MV-4-11 (cell line): ENCODE measurements at regions not wholly inside any gene's neighbourhood (a gene's known extent, or its start where the extent isn't known, plus 50 kb on each side); places are given as distances from the start of the nearest gene placed in this dataset.

Source experiments
- DNase-seq: peaks from one replicate; lab custom pipeline; 2025; lab: John Stamatoyannopoulos, UW

DNA sequence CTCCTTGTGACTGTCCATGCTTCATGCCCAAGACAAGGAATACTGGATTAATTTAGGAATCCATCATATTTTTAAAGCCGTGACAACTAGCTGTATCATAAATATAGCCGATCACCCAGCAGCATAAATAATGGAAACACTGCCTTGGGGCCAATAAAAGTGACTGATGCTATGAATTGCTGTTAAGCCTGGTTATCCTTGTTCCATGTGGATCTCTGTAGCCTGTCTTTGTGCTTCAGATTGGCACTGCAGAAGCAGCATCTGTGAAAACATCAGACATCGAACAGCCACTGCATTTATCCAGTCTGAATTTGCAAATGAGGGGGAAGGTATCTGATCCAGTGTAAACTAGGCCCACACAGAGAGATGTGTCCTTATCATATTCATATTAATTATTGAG, 1181.8 kb downstream of the SORCS1 start:
- no peak for DNase-seq

GRCh38 chr10:105981679-105982078, 1182.8 kb downstream of the SORCS1 start:
- DNase-seq: no peak

DNA sequence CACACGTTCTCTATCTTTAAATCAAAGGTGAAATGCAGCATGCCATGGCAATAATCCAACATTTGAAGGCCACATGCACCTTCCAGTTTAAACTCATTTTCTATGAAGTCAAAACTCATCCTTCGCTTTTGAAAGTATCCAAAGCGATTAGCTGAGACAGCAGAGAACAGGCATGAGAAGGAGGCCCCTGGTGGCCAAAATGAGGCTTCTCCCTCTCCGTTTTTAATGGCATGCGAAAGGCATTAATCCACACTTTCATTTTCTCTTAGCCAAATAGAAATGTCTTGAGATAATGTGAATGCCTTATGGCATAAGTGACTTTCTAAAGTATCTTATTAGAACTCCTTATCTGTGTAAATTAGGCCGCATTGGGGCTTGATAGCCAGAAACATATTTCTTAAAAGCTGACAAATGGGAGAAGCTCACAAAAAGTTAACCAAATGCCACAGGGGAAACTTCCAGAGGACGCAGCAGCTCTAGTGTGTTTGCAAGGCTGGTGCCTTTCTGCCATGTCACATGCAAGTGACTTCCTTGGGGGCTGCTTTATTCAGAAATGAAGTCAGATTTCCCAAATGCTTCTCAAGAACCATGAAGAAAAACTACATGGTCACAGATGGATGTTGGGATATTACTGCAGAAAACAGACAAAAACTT, 1189.6 kb downstream of the SORCS1 start:
- peak; percentile 1 for DNase-seq

GRCh38 chr10:105973902-105974301, 1190.6 kb downstream of the SORCS1 start:
- DNase-seq: no peak

DNA sequence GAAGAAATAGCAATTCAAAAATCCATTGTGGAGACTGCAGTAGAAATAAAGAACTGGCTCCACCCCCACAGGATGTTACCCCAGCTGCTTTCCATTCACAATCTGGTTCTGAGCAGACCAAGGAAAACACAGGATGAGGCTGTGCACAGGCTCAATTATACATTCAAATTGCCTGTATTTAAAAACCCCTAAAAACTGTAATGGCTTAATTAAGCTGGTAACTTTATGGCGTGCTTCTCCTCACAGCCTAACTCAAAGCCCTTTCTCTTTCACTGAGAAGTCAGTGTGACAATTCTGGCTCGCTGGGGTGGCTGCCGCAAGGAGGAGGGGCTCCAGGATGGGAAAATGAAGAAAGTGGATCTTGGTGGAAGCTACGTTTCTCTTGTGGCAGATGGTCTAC, 1191.1 kb downstream of the SORCS1 start:
- DNase-seq: no peak

- DNase-seq: no peak
Observed at GRCh38 chr10:105971460-105971859, 1193.0 kb downstream of the SORCS1 start.

DNA sequence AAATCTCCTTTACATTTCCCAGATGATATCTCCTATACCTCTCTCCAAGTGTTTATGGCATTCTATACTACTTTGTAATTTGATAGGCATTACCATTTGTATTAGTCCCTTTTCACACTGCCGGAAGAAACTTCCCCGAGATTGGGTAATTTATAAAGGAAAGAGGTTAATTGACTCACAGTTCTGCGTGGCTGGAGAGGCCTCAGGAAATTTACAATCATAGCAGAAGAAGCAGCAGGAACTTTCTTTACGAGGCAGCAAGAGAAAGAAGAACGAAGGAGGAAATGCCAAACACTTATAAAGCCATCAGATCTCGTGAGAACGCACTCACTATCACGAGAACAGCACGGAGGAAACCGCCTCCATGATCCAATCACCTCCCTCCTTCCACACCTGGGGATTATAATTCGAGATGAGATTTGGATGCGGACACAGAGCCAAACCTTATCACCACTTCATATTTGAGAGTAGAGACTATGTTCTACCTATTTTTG, 1194.6 kb downstream of the SORCS1 start:
- no peak for DNase-seq

DNA sequence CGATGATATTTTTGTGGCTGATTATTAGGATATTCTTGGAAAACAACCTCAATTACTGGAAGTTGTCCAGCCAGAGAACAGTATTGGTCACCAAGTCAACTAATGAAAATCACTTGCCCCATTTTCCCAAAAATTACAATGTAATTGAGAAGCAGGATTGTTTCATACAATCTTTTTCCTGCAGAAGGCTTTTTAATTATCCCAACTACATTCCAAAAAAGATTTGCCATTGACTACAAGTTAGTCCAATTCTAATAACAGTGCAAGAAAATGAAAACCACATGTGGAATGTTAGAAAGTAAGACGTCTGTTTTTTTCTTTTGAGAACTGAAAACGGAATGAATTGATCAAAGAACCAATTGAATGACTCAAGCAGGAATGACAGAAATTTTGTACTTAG, 1195.8 kb downstream of the SORCS1 start:
- no peak for DNase-seq

DNA sequence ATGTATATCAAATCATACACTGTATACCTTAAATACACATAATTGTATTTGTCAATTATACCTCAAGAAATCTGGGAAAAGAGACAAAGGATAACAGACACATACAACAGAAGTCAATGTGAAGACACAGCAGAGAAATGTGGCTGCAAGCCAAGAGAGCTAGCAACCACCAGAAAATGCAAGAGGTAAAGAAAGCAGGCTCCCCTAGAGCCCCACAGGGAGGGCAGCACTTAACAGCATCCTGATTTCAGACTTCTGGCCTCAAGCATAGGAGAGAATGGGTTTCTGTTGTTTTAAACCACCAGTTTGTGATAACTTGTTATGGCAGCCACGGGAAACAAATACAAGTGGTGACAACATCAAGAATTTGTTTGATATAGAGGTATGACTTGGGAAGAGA, 1197.2 kb downstream of the SORCS1 start:
- no peak for DNase-seq

GRCh38 chr10:105965141-105965540, 1199.4 kb downstream of the SORCS1 start:
- DNase-seq: no peak

DNA sequence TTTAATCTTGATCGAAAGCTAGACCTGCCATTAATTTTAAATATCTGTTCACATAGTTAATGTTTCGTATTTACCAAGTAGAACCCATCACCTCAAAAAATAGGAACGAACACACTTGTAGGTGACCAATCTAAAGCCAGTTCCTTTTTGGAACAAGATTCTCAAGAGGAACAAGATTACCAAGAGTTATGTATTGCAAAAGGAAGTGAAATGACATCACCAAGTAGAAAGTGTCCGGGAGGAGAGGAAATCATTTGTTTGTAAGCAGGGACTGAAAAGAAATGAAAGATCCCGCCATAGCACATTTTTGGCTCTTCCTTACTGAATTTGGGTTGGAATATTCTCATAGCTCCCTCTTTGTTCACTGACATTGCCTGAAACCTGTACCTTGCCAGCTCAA, 1200.5 kb downstream of the SORCS1 start:
- DNase-seq: peak; percentile 58

DNA sequence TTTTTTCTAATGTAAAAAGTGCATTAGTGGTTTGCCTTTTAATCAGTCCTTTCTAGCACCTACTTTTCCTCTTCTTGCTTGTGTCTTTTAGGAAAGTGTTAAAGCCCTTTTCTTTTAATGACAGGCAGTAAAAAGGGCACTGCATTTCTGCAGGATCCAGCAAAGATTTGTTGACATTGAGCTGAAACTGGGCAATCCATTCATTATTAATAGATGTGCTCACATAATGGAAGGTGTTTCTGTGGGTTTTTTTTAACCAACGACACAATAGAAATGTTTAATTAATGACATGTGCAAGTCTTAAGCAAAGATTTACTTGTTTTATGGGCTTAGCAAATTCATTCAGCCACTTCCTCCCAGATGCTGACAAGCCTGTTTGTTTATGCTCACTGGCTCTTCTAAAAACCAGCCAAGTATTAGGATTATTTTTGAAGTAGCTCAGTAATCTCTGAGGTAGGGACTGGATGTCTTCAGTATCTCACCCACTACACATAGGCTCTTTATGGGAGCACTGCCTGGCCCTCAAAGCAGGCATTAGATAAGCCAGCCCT, 1201.1 kb downstream of the SORCS1 start:
- no peak for DNase-seq

DNA sequence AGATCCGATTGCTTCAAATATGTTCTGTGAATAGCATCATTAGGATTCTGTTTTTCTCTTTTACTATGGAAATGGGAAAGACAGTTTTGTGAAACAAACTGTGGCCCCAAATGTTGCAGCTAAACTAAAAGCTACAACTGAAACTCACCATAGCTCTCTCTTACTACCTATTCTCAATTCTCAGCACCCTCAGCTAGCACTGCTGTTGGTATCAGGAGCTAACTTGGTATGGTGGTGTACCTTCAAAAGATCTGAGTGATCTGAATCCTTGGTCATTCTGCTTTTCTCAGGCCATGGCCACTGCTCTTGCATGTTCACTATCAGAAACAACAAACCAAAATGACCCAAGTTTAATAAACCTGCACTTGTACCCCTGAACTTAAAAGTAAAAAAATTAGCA, 1208.0 kb downstream of the SORCS1 start:
- no peak for DNase-seq

DNA sequence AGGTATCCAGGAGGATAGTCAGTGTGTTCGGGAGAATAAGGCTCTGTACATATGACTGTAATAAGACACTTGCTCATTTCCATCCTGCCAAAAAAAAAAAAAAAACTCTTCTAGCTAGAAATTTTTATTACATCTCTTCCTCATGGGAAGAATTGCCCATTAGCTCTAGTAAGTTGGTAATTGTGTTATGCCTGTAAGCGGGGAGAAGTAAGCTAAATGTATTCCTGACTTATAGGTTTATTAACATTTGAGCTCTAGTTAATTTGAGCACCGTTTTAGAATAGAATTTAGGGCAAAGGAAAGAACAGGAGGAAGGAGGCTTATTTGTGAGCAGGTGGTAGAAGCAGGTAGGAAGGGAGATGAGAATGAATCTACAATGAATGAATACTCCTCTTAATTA, 1210.6 kb downstream of the SORCS1 start:
- no peak for DNase-seq

DNA sequence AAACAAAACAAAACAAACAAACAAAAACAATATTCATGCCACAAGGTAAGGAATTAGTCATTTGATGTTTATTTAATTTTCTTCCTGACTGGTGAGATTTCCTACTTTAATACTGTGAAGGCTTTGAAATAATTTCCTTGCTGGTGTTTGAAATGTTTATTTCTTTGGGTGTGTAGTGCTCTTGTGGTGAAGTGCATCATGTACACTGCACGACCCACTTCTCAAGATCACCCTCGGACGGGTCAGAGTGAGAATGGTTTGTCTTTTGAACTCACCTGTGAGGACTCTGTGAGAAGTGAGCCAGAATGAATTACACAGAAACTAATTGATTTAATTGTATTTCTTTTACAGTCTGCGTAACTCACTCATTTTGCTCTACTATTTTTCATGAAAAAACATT, 1211.5 kb downstream of the SORCS1 start:
- DNase-seq: no peak

- peak; percentile 44 for DNase-seq
Observed at GRCh38 chr10:105952153-105952552, 1212.4 kb downstream of the SORCS1 start.

DNA sequence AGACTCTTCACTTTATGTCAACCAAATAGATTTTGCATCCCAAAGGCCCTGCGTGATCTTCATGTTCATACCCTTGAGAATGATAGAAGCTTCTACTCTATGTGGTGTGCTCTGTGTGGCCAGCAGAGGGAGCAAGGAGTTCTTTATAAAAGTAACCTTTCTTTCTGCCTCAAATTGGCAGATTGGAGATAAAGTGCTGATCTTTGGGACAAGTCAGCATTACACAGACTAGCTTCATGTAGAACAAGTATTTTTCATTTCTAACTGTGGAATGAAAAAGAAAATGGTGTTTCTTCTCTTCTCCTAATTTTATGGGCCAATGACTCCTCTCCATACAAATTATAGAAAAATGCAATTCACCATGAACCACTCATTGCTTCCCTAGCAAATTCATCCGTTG, 1214.1 kb downstream of the SORCS1 start:
- peak; percentile 30 for DNase-seq

- no peak for DNase-seq
Observed at GRCh38 chr10:105949721-105950120, 1214.8 kb downstream of the SORCS1 start.

- DNase-seq: no peak
Observed at GRCh38 chr10:105925045-105925785, 1239.3 kb downstream of the SORCS1 start.

GRCh38 chr10:105921348-105921747, 1243.2 kb downstream of the SORCS1 start:
- no peak for DNase-seq

DNA sequence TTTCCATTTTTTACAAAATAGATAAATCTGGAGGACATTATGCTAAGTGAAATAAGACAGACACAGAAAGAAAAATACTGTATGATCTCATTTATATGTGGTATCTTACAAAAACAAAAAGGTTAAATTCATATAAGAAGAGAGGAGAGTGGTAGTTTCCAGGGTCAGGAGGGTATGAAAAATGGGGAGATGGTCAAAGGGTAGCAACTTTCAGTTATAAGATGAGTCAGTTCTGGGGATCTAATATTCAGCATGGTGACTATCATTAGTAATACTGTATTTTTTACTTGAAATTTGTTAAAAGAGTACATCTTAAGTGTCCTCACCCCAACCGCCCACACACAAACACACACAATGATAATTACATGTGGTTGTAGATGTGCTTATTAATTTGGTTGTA, 1250.1 kb downstream of the SORCS1 start:
- DNase-seq: no peak

GRCh38 chr10:105908701-105909100, 1255.8 kb downstream of the SORCS1 start:
- DNase-seq: no peak

DNA sequence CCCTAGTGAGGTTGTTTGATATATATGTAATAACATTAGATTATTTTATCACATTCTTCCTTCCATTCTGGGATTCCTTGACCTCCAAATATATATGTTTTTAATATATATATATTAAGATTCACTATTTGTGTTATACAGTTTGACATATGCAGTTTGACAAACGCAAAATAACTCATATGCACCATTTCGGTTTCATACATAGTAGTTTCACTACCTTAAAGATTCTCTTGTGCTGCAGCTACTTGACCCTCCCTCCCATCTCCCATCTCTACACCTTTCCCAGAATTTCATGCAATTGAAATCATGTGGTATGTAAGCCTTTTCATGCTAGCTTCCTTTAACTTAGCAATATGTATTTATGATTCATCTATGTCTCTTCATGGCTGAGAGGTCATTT, 1244.4 kb downstream of the SORCS3 start:
- DNase-seq: no peak
